ENCODE measurements at regions not wholly inside any gene's neighbourhood (a gene's known extent, or its start where the extent isn't known, plus 50 kb on each side); places are given as distances from the start of the nearest gene placed in this dataset.

GRCh38 chr14:49512571-49512970, 73.6 kb downstream of the RPS29 start:
- TF ChIP-seq POLR2A (IDR thresholded peaks at IDR 0.05) (no peak), CTCF (IDR thresholded peaks at IDR 0.05) (no peak)

Data from adrenal gland (tissue), 5 donors.